ENCODE measurements at regions not wholly inside any gene's neighbourhood (a gene's known extent, or its start where the extent isn't known, plus 50 kb on each side); places are given as distances from the start of the nearest gene placed in this dataset.

DNA sequence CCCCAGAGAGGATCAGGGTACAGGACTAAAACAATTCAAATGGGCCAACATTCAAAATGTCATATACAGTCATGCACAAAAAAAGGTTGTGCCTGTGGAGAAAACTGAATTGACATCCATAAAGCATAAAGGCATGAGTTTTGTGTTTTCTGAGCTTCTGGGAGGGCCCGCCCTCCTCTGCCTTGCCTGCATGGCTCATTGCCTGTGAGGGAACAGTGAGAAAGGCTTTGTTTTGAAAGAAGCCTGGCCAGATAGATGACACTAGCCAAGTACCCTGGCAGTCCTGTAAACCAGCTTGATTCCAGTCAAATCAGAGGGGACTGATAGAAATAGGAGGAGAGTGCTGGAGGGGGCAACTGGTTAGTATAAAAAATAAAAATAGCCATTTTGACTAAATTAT lies 194.3 kb downstream of the KIT start:
- no peak for TF ChIP-seq CTCF (IDR thresholded peaks at IDR 0.05; ENCODE audit: control insufficient read depth, extremely low read depth, insufficient read depth)
- no peak for DNase-seq (ENCODE audit: low read depth)
- no peak overlapping the region for H3K4me3 ChIP-seq (ENCODE audit: low read depth, low read length)

GRCh38 chr4:54844911-54845310 lies 187.2 kb downstream of the KIT start:
- no peak for TF ChIP-seq CTCF (IDR thresholded peaks at IDR 0.05; ENCODE audit: control insufficient read depth, extremely low read depth, insufficient read depth)
- no peak for DNase-seq (ENCODE audit: low read depth)
- H3K4me3 ChIP-seq (ENCODE audit: low read depth, low read length), result no peak overlapping the region

DNA sequence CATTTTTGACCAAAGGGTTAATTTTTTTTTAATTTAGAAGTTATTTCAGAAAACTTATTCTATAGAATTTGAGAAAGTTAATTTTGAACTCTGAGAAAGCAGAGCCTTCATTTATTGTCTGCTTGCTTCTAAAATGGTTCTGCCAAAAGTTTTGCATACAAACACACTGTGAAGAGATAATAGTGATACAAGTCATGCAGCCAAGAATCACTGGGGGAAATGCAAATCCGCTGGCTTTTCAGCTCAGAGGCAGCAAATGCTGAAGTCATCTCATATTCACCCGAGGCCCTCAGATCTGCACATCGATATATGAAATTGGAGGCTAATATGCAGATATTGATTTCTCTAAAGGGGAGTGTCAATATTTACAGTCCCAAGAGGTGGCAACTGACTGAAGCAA lies 186.2 kb downstream of the KIT start:
- H3K4me3 ChIP-seq (ENCODE audit: low read depth, low read length), result no peak overlapping the region
- no peak for TF ChIP-seq CTCF (IDR thresholded peaks at IDR 0.05; ENCODE audit: control insufficient read depth, extremely low read depth, insufficient read depth)
- no peak for DNase-seq (ENCODE audit: low read depth)

GRCh38 chr4:54843106-54843505 lies 185.3 kb downstream of the KIT start:
- no peak for TF ChIP-seq CTCF (IDR thresholded peaks at IDR 0.05; ENCODE audit: control insufficient read depth, extremely low read depth, insufficient read depth)
- DNase-seq (ENCODE audit: low read depth), result no peak
- H3K4me3 ChIP-seq (ENCODE audit: low read depth, low read length), result no peak overlapping the region

DNA sequence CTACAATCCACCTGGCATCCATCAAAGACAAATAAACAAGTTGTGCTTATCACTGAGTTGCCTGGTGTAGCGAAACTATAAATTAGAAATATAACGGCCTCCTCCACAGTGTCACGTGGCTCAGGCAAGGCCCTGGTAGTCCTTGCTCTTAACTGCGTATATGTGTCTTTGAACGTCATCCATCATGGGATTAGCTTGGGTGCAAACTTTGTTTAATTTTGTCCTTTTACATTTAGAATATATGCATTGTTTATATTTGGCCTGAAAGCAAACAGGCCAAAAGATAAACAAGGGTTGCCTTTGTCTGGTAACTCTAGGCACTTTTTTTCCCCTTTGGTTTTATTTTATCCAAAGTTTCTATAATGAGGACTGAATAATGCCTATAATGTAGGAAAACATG lies 184.9 kb downstream of the KIT start:
- no peak for TF ChIP-seq CTCF (IDR thresholded peaks at IDR 0.05; ENCODE audit: control insufficient read depth, extremely low read depth, insufficient read depth)
- H3K4me3 ChIP-seq (ENCODE audit: low read depth, low read length), result peak overlapping the region; percentile 16; the same call in 1 of the 2 replicates
- peak; percentile 73 for DNase-seq (ENCODE audit: low read depth)

DNA sequence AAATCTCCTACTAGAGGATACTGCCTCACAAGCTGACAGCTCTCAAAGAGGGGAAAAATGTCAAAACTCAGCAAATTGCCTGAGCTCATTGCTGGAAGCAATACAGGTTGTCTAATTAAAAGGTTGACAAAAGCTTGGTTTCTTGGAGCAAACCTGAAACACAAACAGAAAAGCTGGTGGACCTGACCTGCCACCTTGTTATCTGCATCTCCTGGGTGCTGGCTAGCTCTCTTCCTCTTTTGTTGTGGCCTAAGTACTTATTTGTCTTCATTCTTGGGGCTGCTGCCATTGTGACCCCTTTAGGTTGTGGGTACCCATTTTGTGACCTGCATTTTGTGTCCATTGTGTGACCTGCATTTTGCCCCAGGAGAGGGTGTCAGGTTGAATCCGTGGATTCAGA lies 184.5 kb downstream of the KIT start:
- no peak for TF ChIP-seq CTCF (IDR thresholded peaks at IDR 0.05; ENCODE audit: control insufficient read depth, extremely low read depth, insufficient read depth)
- DNase-seq (ENCODE audit: low read depth), result peak; percentile 74
- H3K4me3 ChIP-seq (ENCODE audit: low read depth, low read length), result peak overlapping the region; percentile 16; the same call in 1 of the 2 replicates

GRCh38 chr4:54840992-54841768 lies 183.4 kb downstream of the KIT start:
- no peak for DNase-seq (ENCODE audit: low read depth)
- no peak overlapping the region for H3K4me3 ChIP-seq (ENCODE audit: low read depth, low read length)
- peak; percentile 59 for TF ChIP-seq CTCF (IDR thresholded peaks at IDR 0.05; ENCODE audit: control insufficient read depth, extremely low read depth, insufficient read depth)

Measured in LNCaP clone FGC (cell line).